ENCODE measurements at regions not wholly inside any gene's neighbourhood (a gene's known extent, or its start where the extent isn't known, plus 50 kb on each side); places are given as distances from the start of the nearest gene placed in this dataset.

- TF ChIP-seq POLR2A (IDR thresholded peaks at IDR 0.05) = no peak
- peak; percentile 30 to 67 (median 42) for TF ChIP-seq CTCF (IDR thresholded peaks at IDR 0.05)
- no peak for TF ChIP-seq POLR2AphosphoS5 (IDR thresholded peaks at IDR 0.05)
- TF ChIP-seq EP300 (IDR thresholded peaks at IDR 0.05; ENCODE audit: low read depth) = no peak
Observed at GRCh38 chr5:92518318-92518904, 1062.6 kb downstream of the NR2F1-AS1 start.
